ENCODE measurements at regions not wholly inside any gene's neighbourhood (a gene's known extent, or its start where the extent isn't known, plus 50 kb on each side); places are given as distances from the start of the nearest gene placed in this dataset.

GRCh38 chr18:78670778-78671391 is 308.7 kb upstream of the SALL3 start:
- TF ChIP-seq EZH2 (IDR thresholded peaks at IDR 0.05; ENCODE audit: insufficient read depth, poor library complexity, severe bottlenecking) (no peak), EZH2phosphoT487 (IDR thresholded peaks at IDR 0.05; ENCODE audit: insufficient read depth, low read depth) (no peak)
